ENCODE measurements at regions not wholly inside any gene's neighbourhood (a gene's known extent, or its start where the extent isn't known, plus 50 kb on each side); places are given as distances from the start of the nearest gene placed in this dataset.

DNA sequence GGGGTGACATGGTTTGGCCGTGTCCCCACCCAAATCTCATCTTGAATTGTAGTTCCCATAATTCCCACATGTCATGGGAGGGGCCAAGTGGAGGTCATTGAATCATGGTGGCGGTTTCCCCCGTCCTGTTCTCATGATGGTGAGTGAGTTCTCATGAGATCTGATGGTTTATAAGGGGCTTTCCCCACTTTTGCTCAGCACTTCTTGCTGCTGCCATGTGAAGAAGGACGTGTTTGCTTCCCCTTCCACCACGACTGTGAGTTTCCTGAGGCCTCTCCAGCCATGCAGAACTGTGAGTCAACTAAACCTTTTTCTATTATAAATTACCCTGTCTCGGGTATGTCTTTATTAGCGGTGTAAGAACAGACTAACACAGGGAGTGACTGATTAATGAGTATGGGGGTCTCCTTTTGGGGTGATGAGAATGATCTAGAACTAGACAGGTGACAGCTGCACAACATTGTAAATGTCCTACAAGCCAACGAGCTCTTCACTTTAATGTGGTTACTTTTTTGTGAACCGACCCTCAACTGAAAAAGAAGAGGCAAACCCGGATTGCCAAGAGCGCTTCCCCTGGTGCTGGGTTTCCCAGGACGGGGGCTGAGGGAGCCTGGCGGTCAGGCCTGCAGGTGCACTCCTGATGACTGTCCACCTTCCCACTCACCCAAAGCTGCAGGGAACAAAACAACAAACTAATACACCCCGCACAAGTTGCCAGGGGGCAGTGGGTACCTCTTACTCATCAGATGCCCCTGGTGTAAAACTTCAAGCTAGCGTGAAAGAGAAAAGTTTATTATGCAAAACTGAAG lies 90.1 kb downstream of the NCOR2 start:
- H3K27ac ChIP-seq: no peak overlapping the region
- TF ChIP-seq, protein P1, sequence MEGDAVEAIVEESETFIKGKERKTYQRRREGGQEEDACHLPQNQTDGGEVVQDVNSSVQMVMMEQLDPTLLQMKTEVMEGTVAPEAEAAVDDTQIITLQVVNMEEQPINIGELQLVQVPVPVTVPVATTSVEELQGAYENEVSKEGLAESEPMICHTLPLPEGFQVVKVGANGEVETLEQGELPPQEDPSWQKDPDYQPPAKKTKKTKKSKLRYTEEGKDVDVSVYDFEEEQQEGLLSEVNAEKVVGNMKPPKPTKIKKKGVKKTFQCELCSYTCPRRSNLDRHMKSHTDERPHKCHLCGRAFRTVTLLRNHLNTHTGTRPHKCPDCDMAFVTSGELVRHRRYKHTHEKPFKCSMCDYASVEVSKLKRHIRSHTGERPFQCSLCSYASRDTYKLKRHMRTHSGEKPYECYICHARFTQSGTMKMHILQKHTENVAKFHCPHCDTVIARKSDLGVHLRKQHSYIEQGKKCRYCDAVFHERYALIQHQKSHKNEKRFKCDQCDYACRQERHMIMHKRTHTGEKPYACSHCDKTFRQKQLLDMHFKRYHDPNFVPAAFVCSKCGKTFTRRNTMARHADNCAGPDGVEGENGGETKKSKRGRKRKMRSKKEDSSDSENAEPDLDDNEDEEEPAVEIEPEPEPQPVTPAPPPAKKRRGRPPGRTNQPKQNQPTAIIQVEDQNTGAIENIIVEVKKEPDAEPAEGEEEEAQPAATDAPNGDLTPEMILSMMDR (conservative IDR thresholded peaks at IDR 0.05): no peak
- no peak for TF ChIP-seq ZFX (IDR thresholded peaks at IDR 0.05)

DNA sequence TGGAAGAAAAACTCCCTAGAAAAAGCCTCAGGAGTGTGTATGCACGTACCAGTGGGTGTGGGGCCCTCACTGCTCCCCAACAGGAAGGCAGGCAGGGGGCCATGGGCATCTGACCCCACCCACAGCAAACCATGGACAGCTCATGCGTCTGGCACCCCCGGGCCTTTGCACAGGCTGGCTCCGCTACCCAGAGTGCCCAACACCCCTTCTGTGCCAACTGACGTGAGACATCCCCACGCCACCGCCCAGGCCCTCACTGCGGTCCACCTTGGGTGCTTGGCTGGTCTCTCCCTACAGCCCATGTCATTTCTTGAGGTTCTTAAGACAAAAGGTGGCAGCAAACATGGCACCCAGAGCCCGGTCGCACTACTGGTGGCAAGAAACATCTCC lies 91.4 kb downstream of the NCOR2 start:
- TF ChIP-seq ZFX (IDR thresholded peaks at IDR 0.05): no peak
- TF ChIP-seq, protein P1 (conservative IDR thresholded peaks at IDR 0.05): no peak
- H3K27ac ChIP-seq: no peak overlapping the region

DNA sequence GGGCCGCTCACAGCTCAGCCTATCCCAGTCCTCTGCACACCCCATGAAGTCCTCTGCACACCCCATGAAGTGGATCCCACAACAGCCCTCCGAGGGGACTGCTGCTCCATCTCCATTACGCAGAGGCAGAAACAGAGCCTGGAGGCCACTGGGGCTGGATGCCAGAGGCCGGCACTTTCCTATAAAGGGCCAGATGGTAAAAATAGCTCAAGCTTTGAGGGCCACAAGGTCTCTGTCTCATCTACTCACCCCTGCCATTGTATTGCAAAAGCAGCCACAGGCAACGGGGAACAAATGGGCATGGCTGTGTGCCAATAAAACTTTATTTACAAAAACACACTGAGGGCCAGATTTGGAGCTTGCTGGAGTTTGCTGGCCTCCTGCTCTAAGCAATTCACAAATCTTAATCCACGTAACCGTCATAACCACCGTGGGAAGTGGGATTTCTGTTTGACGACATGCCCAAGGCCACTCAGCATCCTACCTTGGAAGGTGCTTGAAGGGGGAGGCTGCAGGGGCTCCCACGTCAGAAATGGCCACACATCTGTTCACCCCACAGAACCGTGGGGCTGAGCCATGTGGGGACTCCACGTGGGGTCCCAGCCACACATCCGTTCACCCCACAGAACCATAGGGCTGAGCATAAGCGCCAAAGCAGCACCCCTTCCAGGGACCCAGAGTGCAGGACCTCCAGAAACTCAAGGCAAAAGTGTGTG lies 92.0 kb downstream of the NCOR2 start:
- no peak overlapping the region for H3K27ac ChIP-seq
- TF ChIP-seq ZFX (IDR thresholded peaks at IDR 0.05): no peak
- TF ChIP-seq, protein P1 (conservative IDR thresholded peaks at IDR 0.05): no peak

DNA sequence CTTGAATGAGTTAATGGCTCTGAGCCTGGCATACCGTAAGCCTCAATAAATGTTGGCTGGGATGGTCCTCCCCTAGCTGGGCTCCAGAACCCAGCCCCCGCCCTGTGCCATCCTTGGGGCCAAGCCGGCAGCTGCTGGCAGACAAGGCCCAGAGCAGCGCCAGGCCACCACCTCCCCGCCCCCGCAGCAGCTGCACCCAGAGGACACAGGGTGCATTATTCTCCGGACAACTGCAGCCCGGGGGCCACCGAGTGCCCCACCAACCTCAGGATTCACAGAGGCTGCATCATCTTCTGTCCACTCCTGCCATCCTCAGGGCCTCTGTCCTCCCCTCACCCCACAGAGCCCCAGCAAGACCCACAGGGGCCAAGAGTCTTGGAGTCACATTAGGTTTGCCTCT lies 92.7 kb downstream of the NCOR2 start:
- TF ChIP-seq, protein P1 (conservative IDR thresholded peaks at IDR 0.05): no peak
- TF ChIP-seq ZFX (IDR thresholded peaks at IDR 0.05): no peak
- no peak overlapping the region for H3K27ac ChIP-seq

DNA sequence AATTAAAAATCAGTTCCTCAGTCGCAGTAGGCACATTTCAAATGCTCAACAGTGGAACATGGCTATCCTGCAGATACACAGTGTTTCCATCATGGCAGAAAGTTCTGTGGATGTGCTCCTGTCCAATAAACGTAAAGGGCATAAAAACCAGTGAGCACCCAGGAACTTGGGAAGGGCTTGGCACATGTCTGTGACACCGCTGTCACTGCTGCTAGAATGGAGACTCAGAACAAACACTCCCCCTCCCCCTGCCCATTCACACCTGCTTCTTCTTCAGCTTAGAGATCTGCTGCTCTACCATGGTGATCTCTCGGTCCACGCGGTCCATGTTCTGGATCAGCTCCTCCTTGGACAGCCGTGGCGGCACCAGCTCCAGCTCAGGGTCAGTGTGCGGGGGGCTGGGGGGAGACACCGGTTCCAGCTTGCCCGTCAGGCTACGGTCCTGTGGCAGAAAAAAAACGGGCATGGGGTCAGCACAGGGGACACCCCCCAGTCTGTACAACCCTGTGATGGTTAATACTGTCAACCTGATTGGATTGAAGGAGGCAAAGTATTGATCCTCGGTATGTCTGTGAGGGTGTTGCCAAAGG lies 94.6 kb downstream of the NCOR2 start:
- TF ChIP-seq, protein P1 (conservative IDR thresholded peaks at IDR 0.05): no peak
- no peak for TF ChIP-seq ZFX (IDR thresholded peaks at IDR 0.05)

DNA sequence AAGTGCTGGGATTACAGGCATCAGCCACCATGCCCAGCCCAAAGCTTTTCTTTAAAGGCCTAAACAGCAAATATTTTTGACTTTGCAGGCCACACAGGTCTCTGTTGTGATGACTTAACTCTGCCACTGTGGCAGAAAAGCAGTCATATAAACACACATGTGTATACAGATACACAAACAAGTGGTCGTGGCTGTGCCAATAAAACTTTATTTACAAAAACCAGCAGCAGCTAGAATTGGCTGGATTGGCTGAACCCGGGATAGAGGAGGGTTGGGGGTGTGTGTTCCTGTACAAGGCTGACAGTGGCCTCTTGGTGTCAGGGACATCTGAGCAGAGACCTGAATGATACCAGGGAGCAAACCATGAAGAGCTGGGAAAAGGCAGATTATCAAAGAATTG lies 95.6 kb downstream of the NCOR2 start:
- H3K27ac ChIP-seq: no peak overlapping the region
- no peak for TF ChIP-seq ZFX (IDR thresholded peaks at IDR 0.05)
- TF ChIP-seq, protein P1 (conservative IDR thresholded peaks at IDR 0.05): no peak

More for the DNA sequence above, 94.6 kb downstream of the NCOR2 start:
- H3K27ac ChIP-seq: no peak overlapping the region

DNA sequence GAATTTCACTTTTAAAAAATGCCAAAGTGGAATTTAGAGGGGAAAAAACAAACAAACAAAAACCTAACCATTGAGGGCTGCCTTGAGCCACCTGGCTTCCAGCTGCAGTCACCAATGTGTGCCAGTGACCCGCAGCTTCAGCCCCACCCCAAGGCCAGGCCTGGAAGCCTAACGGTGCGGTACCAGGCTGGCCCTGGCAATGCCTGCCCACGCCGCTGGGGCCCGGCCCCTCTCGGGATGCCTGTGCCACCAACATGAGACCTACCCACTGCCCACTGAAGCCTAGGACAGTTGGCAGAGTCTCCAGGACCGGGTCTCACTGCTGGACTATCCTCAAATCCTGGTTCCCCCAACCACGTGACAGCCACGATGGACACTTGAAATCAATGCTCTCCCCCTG lies 96.6 kb downstream of the NCOR2 start:
- H3K27ac ChIP-seq: no peak overlapping the region
- TF ChIP-seq ZFX (IDR thresholded peaks at IDR 0.05): no peak

Measured in C4-2B (cell line).